ENCODE measurements at regions not wholly inside any gene's neighbourhood (a gene's known extent, or its start where the extent isn't known, plus 50 kb on each side); places are given as distances from the start of the nearest gene placed in this dataset.
"Not testable (repeated sequence)": the region's sequence is repeated elsewhere in the genome, so short reads cannot be mapped to it uniquely, and the experiment has no call there.

DNA sequence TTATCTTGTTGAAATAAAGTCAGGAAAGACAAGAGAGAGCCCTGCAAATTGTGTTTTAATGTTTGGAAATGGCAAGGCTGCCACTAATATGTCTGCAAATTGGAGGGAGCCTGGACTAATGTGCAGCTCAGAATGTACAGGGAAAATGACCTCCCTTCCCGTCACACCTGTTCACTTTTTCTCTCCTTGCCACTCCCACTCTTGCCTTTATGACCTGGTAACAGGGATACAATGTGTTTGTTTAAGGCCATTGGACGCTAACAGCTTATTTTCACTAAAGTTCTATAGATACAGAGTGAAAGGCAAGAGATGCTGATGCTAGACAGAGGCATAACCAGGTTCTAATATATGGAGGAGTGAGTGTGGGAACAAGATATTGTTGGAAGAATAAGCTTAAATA is 203.9 kb downstream of the RAB38 start:
- no peak for DNase-seq (ENCODE audit: low spot score)

DNA sequence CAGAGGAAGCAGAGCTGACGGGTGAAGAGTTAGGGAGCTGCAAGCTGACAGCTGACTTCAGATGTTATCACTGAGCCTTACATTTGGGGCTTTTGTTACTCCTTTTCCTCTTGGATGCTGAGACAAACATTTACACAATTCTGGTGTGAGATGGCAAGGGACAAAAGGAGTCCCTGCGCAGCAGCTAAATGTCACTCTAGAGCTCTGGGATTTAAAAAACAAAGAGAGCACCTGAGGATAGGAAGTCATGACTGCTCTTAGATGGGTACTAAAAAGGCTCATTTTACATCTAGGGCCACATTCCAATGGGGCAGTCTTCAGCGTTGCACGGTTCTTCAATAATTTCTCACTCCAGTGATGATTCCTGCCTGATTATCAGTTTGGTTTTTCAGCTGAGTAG is 204.5 kb downstream of the RAB38 start:
- DNase-seq (ENCODE audit: low spot score), result no peak

DNA sequence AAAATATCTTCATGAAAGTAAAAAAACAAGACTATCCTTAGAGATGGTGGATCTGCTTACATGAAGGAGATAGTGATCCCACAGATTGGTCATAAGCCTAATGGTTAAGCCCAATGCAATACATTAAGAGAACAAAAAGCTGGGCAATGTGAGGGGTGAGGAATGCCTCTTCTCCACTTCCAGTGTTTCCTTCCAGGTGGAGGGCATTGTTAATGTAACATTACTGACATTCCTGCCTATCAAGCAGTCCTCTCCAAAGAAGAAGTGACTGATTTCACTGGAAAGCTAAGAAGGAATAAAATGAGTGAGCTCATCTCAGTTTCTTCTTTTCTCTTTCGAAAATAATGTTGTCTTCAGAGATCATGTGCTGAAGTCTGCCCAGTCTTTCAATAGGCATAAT is 207.8 kb downstream of the RAB38 start:
- no peak for DNase-seq (ENCODE audit: low spot score)

DNA sequence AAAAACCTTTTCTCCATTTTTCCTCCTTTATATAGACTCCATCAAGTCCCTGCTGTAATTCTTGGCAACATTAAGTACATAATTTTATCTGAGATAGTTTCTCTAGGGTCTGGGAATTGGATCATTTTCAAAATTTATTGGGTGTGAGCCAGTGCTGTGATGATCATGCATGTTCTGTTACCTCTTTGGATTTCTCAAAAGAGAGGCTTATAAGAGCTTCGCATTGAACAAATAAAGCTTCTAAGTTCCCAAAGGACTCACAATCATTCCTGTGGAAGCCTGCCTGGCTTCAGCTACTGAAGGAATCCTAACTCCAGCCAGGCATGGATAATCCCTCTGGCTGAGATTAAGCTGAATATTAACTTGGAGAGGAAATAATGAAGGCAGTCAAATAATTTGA is 208.5 kb downstream of the RAB38 start:
- no peak for DNase-seq (ENCODE audit: low spot score)

DNA sequence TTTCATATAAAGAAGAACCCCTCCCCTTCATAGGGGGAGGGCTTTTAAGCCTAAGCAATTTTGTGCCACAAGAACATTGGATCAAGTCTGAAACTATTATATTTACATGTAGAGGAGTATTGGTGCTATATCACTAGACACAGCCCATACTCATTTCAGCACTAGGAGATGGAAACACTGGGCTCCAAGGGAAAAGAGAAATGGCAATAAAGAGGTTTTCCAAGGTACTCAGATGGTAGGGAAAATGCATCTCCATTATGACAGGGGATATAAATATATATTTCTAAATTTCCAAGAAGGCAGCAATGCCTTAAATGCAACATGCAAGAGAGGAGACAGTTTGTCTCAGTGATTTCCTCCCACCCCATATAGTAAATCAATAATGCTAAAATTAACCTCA is 209.0 kb downstream of the RAB38 start:
- no peak for DNase-seq (ENCODE audit: low spot score)

DNA sequence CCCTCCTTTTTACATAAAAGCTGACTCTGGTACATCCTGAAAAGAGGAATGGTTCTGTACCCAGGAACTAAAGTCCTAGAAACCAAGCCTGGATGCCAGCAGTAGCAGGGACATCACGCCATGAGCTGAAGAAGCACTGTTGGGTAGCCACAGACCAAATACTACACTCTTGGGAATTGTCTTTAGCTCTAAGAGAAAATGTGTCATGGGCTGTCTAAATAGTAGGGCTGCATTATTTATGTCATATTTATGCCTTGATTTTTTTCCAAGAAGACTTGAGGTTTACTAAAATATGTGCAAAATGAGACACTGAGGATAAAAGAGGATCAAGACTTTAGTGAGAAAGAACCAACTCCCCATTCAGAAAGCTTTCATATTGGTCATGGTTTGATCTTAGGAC is 213.6 kb downstream of the RAB38 start:
- no peak for DNase-seq (ENCODE audit: low spot score)

DNA sequence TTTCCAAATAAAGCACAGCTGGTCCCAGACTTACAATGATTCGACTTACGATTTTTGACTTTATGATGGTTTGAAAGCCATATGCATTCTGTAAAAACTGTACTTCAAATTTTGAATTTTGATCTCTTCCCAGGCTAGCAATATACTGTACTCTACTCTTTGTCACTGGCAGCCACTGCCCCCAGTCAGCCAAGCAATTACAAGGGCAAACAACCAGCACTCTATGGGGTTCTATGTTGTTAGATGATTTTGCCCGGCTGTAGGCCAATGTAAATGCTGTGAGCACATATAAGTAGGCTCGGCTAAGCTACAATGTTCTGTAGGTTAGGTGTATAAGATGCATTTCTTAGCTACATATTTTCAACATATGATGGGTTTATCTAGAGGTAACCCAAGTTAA is 217.3 kb downstream of the RAB38 start:
- no peak for DNase-seq (ENCODE audit: low spot score)

DNA sequence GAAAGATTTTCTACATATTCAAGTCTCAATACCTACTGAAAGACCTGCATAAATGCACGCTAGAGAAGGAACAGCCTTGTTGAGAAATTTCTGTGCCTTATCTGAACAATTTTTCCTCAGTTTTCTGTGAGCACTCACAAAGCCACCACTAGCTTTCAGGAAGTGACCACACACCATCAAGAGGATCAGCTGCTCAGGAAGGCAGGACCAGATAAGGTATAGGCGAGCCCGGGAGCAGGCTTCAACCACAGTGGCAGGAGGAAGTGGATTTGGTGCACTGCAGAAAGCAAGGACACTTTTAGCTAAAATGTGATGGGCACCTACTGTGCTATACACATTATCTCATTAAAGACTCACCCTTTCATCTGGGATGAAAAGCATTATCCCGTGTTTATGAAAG is 220.8 kb downstream of the RAB38 start:
- no peak for DNase-seq (ENCODE audit: low spot score)

DNA sequence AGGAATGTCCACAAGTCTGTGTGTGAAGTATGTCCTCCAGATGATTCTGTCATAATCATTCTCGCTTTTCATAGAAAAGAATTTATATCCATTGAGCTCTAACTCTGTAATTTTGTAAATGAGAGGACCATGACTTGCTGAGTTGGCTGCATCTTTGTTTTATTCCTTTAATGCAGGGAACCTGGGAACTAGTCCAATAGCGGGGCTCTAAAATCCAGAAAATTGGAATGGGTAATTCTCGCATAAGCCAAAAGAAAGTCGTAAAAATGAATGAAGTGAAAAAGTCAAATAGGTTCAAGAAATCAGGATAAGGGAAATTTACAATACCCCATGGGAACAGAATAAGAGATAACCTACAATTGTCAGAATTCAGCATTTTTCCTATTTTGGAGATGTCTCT is 232.5 kb downstream of the RAB38 start:
- no peak for DNase-seq (ENCODE audit: low spot score)

DNA sequence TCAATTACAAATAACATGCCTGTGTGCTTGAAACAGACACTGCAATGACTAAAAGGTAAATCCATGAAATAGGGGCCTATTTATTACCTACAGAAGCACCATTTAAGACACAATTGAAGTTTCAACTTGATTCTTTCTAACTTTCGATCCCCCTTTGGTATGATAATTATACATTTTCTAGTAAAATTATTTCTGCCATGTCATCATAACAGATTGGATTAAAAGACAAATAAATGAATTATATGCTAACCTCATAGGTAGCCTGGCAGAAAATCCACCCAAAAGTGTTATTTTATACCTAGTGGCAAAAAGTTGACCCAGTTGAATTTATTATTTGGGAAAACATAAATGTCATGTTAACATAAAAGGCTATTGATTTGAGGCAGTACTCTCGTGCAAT is 241.1 kb downstream of the RAB38 start:
- no peak for DNase-seq (ENCODE audit: low spot score)

DNA sequence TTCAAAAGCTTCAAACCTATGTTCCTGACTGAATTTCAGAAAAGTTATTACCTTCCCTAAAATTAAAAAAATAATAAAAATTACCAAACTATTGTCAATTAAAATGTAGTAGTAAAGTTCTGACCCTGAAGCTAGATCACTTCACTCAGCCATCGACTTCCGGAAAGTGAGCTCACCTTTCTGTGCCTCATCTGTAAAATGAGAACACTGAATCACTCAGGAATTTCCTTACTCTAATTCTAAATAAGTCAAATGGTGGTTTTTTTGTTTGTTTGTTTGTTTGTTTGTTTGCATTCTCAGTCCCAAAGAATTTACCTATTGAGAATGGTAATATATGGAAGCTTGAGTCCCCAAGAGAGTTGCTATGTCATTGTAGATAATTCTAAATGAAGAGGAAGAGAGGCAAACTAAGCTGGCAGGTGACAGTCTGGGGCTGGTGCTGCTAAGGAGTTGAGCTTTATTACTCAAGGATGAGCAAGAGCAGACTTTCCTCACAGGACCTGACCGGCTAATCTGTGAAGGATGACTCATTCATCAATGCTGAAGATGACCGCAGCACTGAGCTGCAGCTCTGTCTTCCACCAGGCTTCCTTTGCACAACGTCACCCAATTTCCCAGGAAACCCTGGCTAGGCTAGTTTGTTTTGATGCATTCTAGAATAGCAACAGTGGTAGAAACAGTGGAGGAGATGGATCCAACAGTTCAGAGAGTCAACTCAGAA is 248.8 kb downstream of the RAB38 start:
- DNase-seq (ENCODE audit: low spot score), result peak; percentile 90

DNA sequence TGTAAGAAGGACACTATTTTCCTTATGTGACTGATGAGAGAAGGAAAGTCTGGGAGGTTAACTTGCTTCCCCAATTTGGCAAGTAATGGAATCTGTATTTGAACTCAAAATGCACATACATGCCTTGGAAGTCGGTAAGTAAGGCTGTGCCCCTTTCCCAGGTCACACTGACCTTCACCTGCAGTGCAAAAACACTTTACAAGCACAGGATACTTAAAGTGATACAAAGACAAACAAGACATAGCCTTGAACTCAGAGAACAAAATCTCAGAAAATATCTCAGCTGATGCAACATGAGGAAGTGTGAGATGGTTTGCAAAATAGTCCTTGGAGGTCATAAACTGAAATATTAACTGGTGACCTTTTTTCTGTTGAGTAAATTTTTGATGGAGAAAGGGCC is 251.1 kb downstream of the RAB38 start:
- no peak for DNase-seq (ENCODE audit: low spot score)

DNA sequence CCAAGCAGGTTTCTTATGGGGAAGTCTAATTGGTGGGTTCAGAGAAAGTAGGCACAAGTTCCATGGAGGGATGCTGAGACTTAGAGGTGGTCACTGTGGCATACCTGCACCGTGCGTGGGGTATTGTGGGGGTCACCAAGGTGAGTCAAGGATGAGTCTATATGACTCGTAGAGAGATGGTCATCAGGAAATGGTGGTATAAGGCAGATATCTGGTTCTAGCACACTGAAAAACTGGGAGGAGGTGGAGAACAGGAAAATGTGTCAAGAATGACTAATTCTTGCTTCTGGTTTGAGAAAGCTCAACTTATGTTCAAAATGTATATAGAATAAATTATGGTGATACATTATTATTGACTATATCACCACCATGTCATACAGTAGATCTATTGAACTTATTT is 258.1 kb downstream of the RAB38 start:
- DNase-seq (ENCODE audit: low spot score), result peak; percentile 59

DNA sequence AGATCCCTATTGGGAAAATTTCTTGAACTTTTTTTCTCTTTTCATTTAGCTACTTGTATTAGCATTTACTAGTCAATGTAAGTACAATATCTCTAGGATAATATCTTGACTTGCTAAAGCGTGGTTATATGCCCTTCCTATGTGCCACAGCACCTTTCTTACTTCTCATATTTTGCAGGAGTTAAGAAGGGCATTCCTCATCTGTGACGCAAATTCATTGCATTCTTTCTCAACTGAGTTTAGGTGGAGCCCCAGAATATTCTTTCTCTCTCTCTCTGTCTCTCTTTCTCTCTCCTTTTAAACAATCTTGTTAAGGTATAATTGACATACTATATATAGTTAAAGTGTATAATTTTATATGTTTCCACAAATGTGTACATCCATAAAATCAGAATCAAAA is 266.1 kb downstream of the RAB38 start:
- no peak for DNase-seq (ENCODE audit: low spot score)

DNA sequence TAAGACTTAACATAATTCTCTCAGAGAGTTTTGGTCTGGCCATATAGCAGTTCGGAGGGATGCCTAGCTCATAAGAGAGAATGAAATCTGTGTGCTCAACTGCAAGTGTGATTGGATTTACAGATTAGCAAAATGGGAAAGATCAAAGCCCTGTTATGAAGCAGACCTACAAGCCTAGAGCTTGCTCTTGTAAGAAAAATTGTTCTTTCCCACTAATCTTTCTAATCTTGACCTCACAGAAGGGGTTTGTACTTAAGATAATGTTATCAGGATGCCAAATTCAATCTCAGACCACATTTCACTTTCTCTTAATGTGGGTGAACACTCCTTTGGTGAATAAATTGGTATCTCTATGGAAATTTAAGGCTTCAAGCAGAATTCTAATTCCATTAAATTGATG is 267.2 kb downstream of the RAB38 start:
- DNase-seq (ENCODE audit: low spot score), result no peak

DNA sequence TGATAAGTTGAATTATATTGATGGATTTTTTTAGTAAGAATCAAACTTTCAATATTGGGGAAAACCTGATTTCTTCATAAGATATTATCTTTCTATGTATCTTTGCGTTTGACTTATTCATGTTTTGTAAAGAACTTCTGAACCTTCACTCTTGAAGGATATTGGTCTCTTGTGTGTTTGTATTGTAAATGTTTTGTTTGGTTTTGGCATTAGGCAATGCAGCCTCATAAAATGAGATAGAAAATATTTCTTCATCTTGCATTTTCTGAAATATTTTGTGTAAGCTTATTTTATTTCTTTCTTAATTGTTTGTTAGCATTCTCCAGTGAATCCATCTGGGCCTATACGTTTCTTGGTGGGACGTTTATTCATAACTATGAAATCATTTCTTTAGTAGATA is 271.9 kb downstream of the RAB38 start:
- no peak for DNase-seq (ENCODE audit: low spot score)

DNA sequence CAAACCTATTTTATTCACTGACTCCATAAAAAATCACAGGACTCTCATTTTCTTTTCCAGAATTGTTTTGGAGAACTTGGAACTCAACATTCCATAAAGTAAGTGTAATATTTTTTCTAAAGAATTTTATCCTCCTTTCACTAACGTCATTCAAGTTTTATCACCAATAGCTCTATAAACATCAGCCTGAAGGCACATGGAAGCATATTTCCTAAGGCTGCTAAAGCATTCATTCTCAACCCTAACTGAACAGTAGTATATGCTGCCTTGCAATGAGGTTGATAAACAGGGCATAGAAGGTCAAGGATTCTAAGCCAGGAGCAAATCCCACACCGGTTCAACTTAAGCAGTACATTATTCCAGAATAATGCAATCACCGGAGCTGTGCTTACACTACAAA is 273.9 kb downstream of the RAB38 start:
- no peak for DNase-seq (ENCODE audit: low spot score)

DNA sequence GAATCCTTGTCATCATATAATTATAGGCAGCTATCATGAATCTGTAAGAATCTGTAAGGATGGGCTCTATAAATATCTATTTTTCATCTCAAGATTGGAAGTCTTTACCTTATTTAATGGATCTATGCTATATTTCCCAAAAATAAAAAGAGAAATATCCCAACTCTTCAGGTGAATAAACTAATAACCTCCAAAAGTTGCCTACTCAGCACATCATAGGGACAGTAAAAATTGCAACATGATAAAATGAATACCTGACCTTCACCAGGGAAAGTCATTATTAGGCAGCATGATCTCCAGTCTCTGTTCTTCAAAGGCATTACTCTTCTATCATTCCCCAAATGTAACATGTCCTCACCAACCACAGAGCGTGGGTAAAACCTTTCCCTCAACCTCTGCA is 277.3 kb downstream of the RAB38 start:
- no peak for DNase-seq (ENCODE audit: low spot score)

DNA sequence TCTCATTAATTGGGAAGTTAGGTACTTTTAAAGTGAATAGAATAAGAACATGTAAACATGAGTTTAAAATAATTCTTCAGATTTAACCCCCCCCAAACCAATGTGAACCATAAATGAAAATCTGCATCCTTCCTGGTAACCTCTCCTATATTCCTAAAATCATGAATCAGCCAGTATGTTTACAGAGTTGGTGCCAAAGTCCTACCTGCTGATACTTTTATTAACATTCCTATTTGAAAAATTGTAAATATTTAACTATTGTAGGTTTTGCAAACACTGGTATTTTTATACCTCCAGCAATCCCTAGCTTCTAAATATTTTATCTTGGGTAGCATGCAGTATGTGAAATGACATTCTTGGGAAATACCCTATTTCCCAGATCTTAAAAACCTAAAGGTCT is 278.2 kb downstream of the RAB38 start:
- no peak for DNase-seq (ENCODE audit: low spot score)

DNA sequence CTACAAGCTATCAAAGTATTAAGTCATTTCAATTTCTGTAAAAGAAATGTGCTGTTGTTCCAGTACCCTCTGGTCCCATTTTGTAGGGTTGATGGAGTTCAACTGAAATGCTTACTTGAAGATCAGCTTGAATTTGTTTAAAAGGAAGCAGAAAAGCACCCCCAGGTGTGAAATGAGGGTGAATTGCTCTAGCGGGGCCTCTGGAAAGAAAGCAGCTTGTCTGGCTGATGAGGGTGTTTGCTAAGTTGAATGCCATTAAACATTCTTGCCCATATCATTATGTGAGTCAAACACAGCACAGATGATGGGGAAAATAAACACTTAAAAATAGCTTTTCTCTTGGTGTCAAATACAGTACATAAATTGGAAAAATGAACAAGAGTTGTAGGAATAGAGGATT is 280.3 kb downstream of the RAB38 start:
- no peak for DNase-seq (ENCODE audit: low spot score)

DNA sequence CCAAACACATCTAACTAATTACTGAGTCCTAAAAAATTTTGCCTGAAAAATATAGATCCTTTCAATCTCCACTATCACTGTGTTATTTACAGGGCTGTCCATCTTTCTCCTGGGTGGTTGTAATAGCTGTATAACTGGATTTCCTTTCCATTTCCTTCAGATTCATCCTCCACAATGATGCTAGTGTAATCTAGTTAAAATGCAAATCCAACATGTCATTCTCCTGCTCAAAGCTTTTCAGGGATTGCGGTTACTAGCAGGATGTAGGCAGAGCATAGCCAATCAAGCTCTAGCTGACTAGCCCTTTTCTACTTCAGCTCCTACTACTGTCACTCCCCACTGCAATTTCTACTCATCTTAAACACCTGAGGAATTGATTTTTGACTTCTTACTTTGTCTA is 283.0 kb downstream of the RAB38 start:
- no peak for DNase-seq (ENCODE audit: low spot score)

DNA sequence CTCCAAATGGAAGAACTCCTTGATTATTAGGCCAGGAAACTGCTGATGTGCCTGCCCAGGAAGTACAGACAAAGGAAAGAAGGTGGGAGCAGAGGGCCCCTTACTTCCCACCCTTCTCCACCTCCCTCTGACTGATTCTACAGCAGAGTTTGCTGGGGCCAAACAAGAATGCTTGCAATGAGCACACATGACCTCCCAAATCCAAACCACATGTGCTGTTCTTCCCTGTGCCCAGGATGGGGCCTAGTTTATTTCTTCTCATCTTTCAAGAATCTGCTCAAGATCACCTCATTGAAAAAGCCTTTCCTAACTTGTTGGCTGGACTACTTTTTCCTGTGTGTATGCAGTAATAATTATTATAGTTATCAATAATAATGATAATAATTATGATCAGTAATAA is 286.1 kb downstream of the RAB38 start:
- DNase-seq (ENCODE audit: low spot score), result no peak

DNA sequence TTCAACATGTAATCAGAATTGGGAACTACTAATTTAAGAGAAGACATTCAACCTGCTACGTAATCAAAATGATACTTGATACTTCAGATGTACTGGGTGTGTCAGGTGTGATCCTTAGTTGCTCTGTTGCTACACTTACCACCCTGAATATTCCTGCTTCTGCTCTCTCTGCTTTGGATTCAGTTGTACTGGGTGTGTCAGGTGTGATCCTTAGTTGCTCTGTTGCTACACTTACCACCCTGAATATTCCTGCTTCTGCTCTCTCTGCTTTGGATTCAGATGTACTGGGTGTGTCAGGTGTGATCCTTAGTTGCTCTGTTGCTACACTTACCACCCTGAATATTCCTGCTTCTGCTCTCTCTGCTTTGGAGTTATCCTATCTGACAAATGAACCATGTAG is 290.2 kb downstream of the RAB38 start:
- not testable (repeated sequence) for DNase-seq (ENCODE audit: low spot score)

DNA sequence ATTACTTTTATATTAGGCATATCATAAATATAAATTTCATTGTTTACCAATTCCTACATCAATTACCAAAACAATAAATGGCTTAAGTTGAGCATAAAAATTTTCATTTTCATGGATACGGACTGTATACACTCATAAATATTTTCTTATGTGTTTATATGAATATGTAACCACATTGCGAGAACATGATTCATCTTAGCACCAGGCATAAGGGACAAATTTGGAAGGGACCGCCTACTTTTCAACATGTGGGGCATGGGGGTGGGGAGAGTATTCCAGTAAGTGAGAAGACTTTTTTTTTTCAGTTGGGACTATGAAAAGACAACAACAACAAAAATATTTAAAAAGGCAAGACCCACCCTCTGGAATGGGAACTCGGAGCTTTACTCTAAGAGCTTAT is 296.1 kb downstream of the RAB38 start:
- DNase-seq (ENCODE audit: low spot score), result no peak

DNA sequence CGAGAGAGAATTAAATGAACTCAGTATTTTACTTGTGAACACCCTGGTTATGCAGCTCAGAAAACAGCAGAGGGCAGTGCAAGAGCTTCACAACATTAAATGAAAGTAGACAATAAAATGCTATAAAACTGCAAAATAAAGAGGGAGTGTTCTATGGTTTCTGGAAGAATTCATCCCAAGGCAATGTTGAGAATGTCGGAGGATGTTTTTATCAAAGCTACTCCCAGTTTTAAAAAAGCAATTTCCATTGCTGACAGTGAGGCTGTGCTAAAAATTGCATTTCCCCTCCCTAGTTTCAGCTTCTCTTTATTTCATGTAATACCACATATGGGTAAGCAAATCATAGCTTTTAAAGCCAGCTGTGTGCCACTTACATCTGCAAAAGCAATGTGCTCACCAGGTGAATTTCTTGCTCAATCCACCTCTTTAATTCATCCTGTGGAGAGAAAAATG is 296.8 kb downstream of the RAB38 start:
- DNase-seq (ENCODE audit: low spot score), result peak; percentile 46

Measured in kidney tubule cell (primary cell).